HUES48 (cell line): ENCODE measurements at regions not wholly inside any gene's neighbourhood (a gene's known extent, or its start where the extent isn't known, plus 50 kb on each side); places are given as distances from the start of the nearest gene placed in this dataset.

Experiments
- H3K27ac ChIP-seq: one replicate; pipeline ENCODE4 v1.7.0; 2013; ENCODE audit warnings: low read depth, low read length, inconsistent platforms
- H3K27me3 ChIP-seq: 2 replicates; pipeline ENCODE4 v1.6.1; 2013; ENCODE audit warnings: mild to moderate bottlenecking, low read length; ENCODE audit not compliant: control insufficient read depth, insufficient read depth
- H3K36me3 ChIP-seq: 2 replicates; pipeline ENCODE4 v1.6.1; 2013; ENCODE audit warnings: low read length; ENCODE audit not compliant: control insufficient read depth, insufficient read depth
- H3K4me1 ChIP-seq: 2 replicates; pipeline ENCODE4 v1.6.1; 2013; ENCODE audit warnings: mild to moderate bottlenecking, low read length; ENCODE audit not compliant: control insufficient read depth, insufficient read depth
- H3K4me3 ChIP-seq: 2 replicates; pipeline ENCODE4 v1.5.1; 2013; ENCODE audit warnings: mild to moderate bottlenecking, low read depth, low read length
- H3K9ac ChIP-seq: 2 replicates; pipeline ENCODE4 v1.6.1; 2013; ENCODE audit warnings: mild to moderate bottlenecking, low read depth, low read length, moderate library complexity
- H3K9me3 ChIP-seq: 2 replicates; pipeline ENCODE4 v1.6.1; 2013; ENCODE audit warnings: low read length; ENCODE audit not compliant: control insufficient read depth, insufficient read depth

- Histone ChIP-seq H3K9ac (no peak overlapping the region), H3K4me1 (no peaks in the 10 kb centered on the region), H3K27ac (no peak overlapping the region), H3K27me3 (no peaks in the 10 kb centered on the region), H3K4me3 (no peak overlapping the region), H3K36me3 (no peaks in the 10 kb centered on the region), H3K9me3 (no peaks in the 10 kb centered on the region)
Measured at GRCh38 chr4:100786481-100786880, 268.7 kb upstream of the EMCN start.

GRCh38 chr4:100782356-100782755 is 264.5 kb upstream of the EMCN start:
- no peaks in the 10 kb centered on the region for H3K27me3 ChIP-seq
- no peak overlapping the region for H3K9ac ChIP-seq
- H3K4me1 ChIP-seq: no peaks in the 10 kb centered on the region
- no peaks in the 10 kb centered on the region for H3K36me3 ChIP-seq
- no peak overlapping the region for H3K4me3 ChIP-seq
- 0 out of 2 replicates have a peak, but pooled peaks cover 5% of the 10 kb centered on the region for H3K9me3 ChIP-seq
- H3K27ac ChIP-seq: no peak overlapping the region

GRCh38 chr4:100781435-100781834 is 263.6 kb upstream of the EMCN start:
- Histone ChIP-seq H3K4me3 (no peak overlapping the region), H3K4me1 (no peaks in the 10 kb centered on the region), H3K27ac (no peak overlapping the region), H3K9ac (no peak overlapping the region), H3K9me3 (0 out of 2 replicates have a peak, but pooled peaks cover 7% of the 10 kb centered on the region), H3K36me3 (no peaks in the 10 kb centered on the region), H3K27me3 (no peaks in the 10 kb centered on the region)

GRCh38 chr4:100780126-100780525 is 262.3 kb upstream of the EMCN start:
- Histone ChIP-seq H3K4me3 (no peak overlapping the region), H3K9me3 (0 out of 2 replicates have a peak, but pooled peaks cover 7% of the 10 kb centered on the region), H3K9ac (no peak overlapping the region), H3K27ac (no peak overlapping the region), H3K27me3 (no peaks in the 10 kb centered on the region), H3K4me1 (no peaks in the 10 kb centered on the region), H3K36me3 (no peaks in the 10 kb centered on the region)

GRCh38 chr4:100778431-100778830 is 260.6 kb upstream of the EMCN start:
- Histone ChIP-seq H3K4me1 (no peaks in the 10 kb centered on the region), H3K4me3 (no peak overlapping the region), H3K9ac (no peak overlapping the region), H3K27me3 (no peaks in the 10 kb centered on the region), H3K9me3 (0 out of 2 replicates have a peak, but pooled peaks cover 7% of the 10 kb centered on the region), H3K27ac (no peak overlapping the region), H3K36me3 (no peaks in the 10 kb centered on the region)

- Histone ChIP-seq H3K4me1 (no peaks in the 10 kb centered on the region), H3K27me3 (no peaks in the 10 kb centered on the region), H3K27ac (no peak overlapping the region), H3K9ac (no peak overlapping the region), H3K9me3 (no peaks in the 10 kb centered on the region), H3K4me3 (no peak overlapping the region), H3K36me3 (no peaks in the 10 kb centered on the region)
Measured at GRCh38 chr4:100762738-100763137, 244.9 kb upstream of the EMCN start.

GRCh38 chr4:100754751-100755150 is 236.9 kb upstream of the EMCN start:
- no peaks in the 10 kb centered on the region for H3K27me3 ChIP-seq
- H3K27ac ChIP-seq: no peak overlapping the region
- H3K9ac ChIP-seq: no peak overlapping the region
- H3K4me3 ChIP-seq: no peak overlapping the region
- no peaks in the 10 kb centered on the region for H3K36me3 ChIP-seq
- no peaks in the 10 kb centered on the region for H3K4me1 ChIP-seq
- peaks cover 11% of the 10 kb centered on the region for H3K9me3 ChIP-seq

- Histone ChIP-seq H3K9ac (no peak overlapping the region), H3K36me3 (no peaks in the 10 kb centered on the region), H3K27ac (no peak overlapping the region), H3K9me3 (peaks cover 8% of the 10 kb centered on the region), H3K4me1 (no peaks in the 10 kb centered on the region), H3K4me3 (no peak overlapping the region), H3K27me3 (no peaks in the 10 kb centered on the region)
Measured at GRCh38 chr4:100746141-100746739, 228.4 kb upstream of the EMCN start.

GRCh38 chr4:100742045-100742444 is 224.2 kb upstream of the EMCN start:
- Histone ChIP-seq H3K4me1 (no peaks in the 10 kb centered on the region), H3K27ac (no peak overlapping the region), H3K27me3 (no peaks in the 10 kb centered on the region), H3K36me3 (no peaks in the 10 kb centered on the region), H3K4me3 (no peak overlapping the region), H3K9ac (no peak overlapping the region), H3K9me3 (no peaks in the 10 kb centered on the region)

GRCh38 chr4:100739426-100739825 is 221.6 kb upstream of the EMCN start:
- Histone ChIP-seq H3K27ac (no peak overlapping the region), H3K9me3 (no peaks in the 10 kb centered on the region), H3K4me3 (no peak overlapping the region), H3K4me1 (no peaks in the 10 kb centered on the region), H3K36me3 (no peaks in the 10 kb centered on the region), H3K27me3 (no peaks in the 10 kb centered on the region), H3K9ac (no peak overlapping the region)

GRCh38 chr4:100738196-100739165 is 220.7 kb upstream of the EMCN start:
- Histone ChIP-seq H3K9me3 (no peaks in the 10 kb centered on the region), H3K4me3 (no peak overlapping the region), H3K27ac (no peak overlapping the region), H3K36me3 (no peaks in the 10 kb centered on the region), H3K9ac (no peak overlapping the region), H3K27me3 (no peaks in the 10 kb centered on the region), H3K4me1 (no peaks in the 10 kb centered on the region)
